Mucosa of descending colon (tissue), 3 donors: ENCODE measurements at regions not wholly inside any gene's neighbourhood (a gene's known extent, or its start where the extent isn't known, plus 50 kb on each side); places are given as distances from the start of the nearest gene placed in this dataset.

Experiments used
- ATAC-seq: fragments of 200-7000 bp; cut with Tn5 transposase; one replicate; pipeline ENCODE4 v1.9.1; 2020; ENCODE audit warnings: mild to moderate bottlenecking, moderate library complexity
- DNase-seq, 3 donors: peaks; one replicate each; pipeline ENCODE4 v3.0.0-alpha.2; 2020
- H3K36me3 ChIP-seq: fragments of 200-600 bp; one replicate; pipeline ENCODE4 v1.8.0; 2021; ENCODE audit warnings: low read depth, mild to moderate bottlenecking
- H3K4me1 ChIP-seq: fragments of 200-600 bp; one replicate; pipeline ENCODE4 v1.8.0; 2021; ENCODE audit warnings: low read depth, mild to moderate bottlenecking
- H3K4me3 ChIP-seq: fragments of 200-600 bp; one replicate; pipeline ENCODE4 v1.8.0; 2021; ENCODE audit warnings: mild to moderate bottlenecking
- H3K9me3 ChIP-seq: fragments of 200-600 bp; one replicate; pipeline ENCODE4 v1.8.0; 2021; ENCODE audit warnings: mild to moderate bottlenecking
- intact Hi-C, 2 donors: fragments of 100-400 bp; cut with DNase I in 1 of 2; cut with micrococcal nuclease in 1 of 2; formaldehyde crosslinking; loops; one replicate each; pipeline versions ENCODE4 v1.11.0 to v1.11.1; 2022; cut with DNase I, micrococcal nuclease
- TF ChIP-seq, protein P1 (sequence below): fragments of 200-600 bp; IDR thresholded peaks from one replicate; pipeline ENCODE4 v1.8.0; 2022; ENCODE audit warnings: antibody characterized with exemption, mild to moderate bottlenecking
- donor health status: DM: no; HTN: no; CAD: no; lungs with moderate emphysema.
- donor health status: DM: no; HTN: no; CAD: no.
- donor health status: DM: no; HTN: yes; CAD: no.

DNA sequence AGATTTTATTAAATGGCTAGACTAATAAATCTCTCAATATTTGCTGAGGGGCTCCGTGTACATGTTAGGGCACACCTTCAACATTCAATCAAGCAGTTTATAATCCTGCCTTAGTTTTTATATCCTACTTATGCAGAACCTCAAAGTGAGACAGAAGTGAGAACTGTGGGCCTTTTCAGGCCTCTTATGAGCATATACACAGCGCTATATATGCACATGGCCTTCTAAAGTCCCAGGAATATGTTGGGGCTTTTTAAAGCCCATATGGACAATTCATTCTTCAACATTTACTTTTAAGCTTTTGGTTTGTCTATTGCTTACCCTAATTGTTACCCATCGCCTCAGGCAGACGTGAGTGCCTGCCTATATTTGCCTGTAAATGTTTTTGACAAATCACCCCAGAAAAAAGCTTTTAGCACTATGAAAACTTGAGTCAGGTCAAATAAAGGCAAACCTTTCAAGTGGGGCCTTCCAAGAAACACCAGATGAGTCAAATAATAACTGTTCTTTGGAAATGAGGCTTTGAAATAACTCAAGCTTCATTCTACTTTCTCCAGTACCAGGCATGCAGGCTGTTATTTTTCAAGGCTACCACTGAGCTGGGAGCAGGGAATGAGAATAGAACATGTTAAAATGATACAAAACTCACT is 58.2 kb downstream of the ESM1 start:
- ATAC-seq (no peak), DNase-seq (no peak)
- Histone ChIP-seq H3K9me3 (peaks cover 5% of the 10 kb centered on the region), H3K4me3 (no peak overlapping the region), H3K36me3 (no peaks in the 10 kb centered on the region), H3K4me1 (no peaks in the 10 kb centered on the region)
- intact Hi-C loops, result no loop called here
- TF ChIP-seq, protein P1, sequence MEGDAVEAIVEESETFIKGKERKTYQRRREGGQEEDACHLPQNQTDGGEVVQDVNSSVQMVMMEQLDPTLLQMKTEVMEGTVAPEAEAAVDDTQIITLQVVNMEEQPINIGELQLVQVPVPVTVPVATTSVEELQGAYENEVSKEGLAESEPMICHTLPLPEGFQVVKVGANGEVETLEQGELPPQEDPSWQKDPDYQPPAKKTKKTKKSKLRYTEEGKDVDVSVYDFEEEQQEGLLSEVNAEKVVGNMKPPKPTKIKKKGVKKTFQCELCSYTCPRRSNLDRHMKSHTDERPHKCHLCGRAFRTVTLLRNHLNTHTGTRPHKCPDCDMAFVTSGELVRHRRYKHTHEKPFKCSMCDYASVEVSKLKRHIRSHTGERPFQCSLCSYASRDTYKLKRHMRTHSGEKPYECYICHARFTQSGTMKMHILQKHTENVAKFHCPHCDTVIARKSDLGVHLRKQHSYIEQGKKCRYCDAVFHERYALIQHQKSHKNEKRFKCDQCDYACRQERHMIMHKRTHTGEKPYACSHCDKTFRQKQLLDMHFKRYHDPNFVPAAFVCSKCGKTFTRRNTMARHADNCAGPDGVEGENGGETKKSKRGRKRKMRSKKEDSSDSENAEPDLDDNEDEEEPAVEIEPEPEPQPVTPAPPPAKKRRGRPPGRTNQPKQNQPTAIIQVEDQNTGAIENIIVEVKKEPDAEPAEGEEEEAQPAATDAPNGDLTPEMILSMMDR, result no peak

DNA sequence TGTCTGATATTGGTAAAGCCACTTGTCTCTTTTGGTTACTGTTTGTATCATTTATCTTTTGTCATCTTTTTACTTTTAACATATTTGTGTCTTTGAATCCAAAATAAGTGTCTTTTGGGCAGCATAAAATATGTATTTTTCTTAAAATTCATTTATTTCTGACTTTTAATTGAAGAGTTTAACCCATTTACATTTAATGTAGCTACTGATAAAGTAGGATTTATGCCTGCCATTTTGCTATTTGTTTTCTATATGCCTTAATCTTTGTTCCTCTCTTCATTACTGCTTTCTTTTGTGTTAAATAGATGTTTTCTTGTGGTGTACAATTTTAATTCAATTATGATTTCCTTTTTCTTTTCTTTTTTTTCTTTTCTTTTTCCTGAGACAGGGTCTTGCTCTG is 60.9 kb downstream of the ESM1 start:
- intact Hi-C loops, result no loop called here
- TF ChIP-seq, protein P1, result no peak
- H3K4me1 ChIP-seq, result no peaks in the 10 kb centered on the region
- no peaks in the 10 kb centered on the region for H3K36me3 ChIP-seq
- H3K4me3 ChIP-seq, result no peak overlapping the region
- no peak for DNase-seq
- no peak for ATAC-seq
- H3K9me3 ChIP-seq, result peaks cover 5% of the 10 kb centered on the region

DNA sequence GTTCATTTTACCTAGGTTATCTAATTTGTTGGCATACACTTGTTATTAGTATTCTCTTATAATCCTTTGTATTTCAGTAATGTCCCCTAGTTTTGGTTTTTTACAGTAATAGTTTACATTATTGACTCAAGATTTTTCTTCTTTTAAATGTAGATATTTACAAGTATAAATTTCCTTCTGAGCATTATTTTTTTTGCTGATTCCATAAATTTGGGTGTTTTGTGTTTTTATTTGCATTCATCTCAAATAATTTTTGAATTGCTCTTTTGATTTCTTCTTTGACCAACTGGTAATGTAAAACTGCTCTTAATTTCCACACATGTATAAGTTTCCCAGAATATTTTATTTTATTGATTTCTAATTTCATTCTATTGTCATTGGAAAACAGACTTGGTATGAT is 68.1 kb downstream of the ESM1 start:
- ATAC-seq (no peak), DNase-seq (no peak)
- intact Hi-C loops, result no loop called here
- Histone ChIP-seq H3K9me3 (no peaks in the 10 kb centered on the region), H3K4me1 (no peaks in the 10 kb centered on the region), H3K36me3 (no peaks in the 10 kb centered on the region), H3K4me3 (no peak overlapping the region)
- TF ChIP-seq, protein P1, result no peak

DNA sequence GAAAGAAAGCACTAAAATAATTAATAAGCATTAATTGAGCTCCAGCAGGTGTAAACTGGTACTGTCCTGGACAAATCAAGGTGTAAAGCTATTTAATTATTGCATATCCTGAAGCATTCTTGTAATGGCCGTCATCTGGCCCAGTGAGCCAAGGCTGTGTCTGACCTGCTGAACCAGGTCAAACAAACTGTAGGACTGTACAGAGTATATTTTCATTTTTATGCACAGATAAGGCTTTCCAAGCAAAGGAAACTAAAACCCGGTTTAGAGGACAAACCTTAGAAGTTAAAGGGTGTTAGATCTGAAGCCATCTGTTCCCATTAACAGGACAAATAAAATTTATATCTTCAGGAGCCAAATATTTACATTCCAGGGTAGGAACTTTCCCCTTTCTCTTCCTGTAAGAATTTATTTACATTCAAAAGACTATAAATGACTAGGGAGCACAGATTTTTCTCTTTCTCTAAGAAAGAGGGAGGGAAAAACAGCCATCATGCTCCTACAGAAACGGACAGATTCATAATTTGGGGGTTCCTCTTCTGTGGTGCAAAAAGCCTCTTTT is 69.8 kb downstream of the ESM1 start:
- no peaks in the 10 kb centered on the region for H3K9me3 ChIP-seq
- H3K36me3 ChIP-seq, result no peaks in the 10 kb centered on the region
- no peaks in the 10 kb centered on the region for H3K4me1 ChIP-seq
- no peak overlapping the region for H3K4me3 ChIP-seq
- no peak for DNase-seq
- intact Hi-C loops, result no loop called here
- no peak for ATAC-seq
- TF ChIP-seq, protein P1, result no peak

DNA sequence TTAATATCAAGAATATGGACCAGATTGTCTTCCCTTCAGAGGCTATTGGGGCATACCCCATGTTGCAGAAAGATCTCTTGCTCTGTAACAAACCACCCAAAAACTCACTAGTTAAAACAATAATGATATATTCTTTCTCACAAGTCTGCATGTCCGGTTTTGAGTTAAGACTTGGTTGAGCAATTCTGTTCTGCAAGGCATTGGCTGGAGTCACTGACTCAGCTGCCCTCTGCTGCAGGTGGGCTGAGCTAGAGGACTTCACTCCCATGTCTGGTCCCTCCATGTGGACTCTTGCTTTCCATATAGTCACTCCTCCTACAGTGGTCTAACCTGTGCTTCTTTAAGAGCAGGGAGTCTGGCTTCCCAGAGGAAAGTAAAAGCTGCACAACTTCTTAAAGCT is 73.4 kb downstream of the ESM1 start:
- Histone ChIP-seq H3K4me3 (no peak overlapping the region), H3K4me1 (no peaks in the 10 kb centered on the region), H3K9me3 (no peaks in the 10 kb centered on the region), H3K36me3 (no peaks in the 10 kb centered on the region)
- intact Hi-C loops, result no loop called here
- TF ChIP-seq, protein P1, result no peak
- DNase-seq, result no peak
- no peak for ATAC-seq
